Parathyroid adenoma (tissue), 2 donors: ENCODE measurements at regions not wholly inside any gene's neighbourhood (a gene's known extent, or its start where the extent isn't known, plus 50 kb on each side); places are given as distances from the start of the nearest gene placed in this dataset.
A peak's percentile ranks its signal among the peaks of the same experiment; 100 is the strongest.

ENCODE experiments used
- H2AFZ ChIP-seq: fragments of 300-600 bp; sonication (generic); one replicate; pipeline ENCODE4 v1.7.0; 2017; ENCODE audit warnings: antibody characterized with exemption, mild to moderate bottlenecking
- H3K27ac ChIP-seq: fragments of 300-600 bp; sonication (generic); one replicate; pipeline ENCODE4 v1.7.0; 2017
- H3K27me3 ChIP-seq: fragments of 300-600 bp; sonication (generic); one replicate; pipeline ENCODE4 v1.7.0; 2017; ENCODE audit warnings: low read length; ENCODE audit not compliant: control insufficient read depth, insufficient read depth
- H3K36me3 ChIP-seq: fragments of 300-600 bp; sonication (generic); one replicate; pipeline ENCODE4 v1.7.0; 2017; ENCODE audit warnings: low read length; ENCODE audit not compliant: control insufficient read depth, insufficient read depth
- H3K4me1 ChIP-seq: fragments of 300-600 bp; sonication (generic); one replicate; pipeline ENCODE4 v1.7.0; 2017; ENCODE audit warnings: control low read depth
- H3K4me2 ChIP-seq: fragments of 300-600 bp; sonication (generic); one replicate; pipeline ENCODE4 v1.7.0; 2017; ENCODE audit warnings: low read length
- H3K4me3 ChIP-seq: fragments of 300-600 bp; sonication (generic); one replicate; pipeline ENCODE4 v1.7.0; 2017; ENCODE audit warnings: low read depth, low read length
- H3K79me2 ChIP-seq: fragments of 300-600 bp; sonication (generic); one replicate; pipeline ENCODE4 v1.7.0; 2017; ENCODE audit warnings: control low read depth
- H3K9ac ChIP-seq: fragments of 300-600 bp; sonication (generic); one replicate; pipeline ENCODE4 v1.7.0; 2017; ENCODE audit warnings: mild to moderate bottlenecking
- H3K9me3 ChIP-seq: fragments of 300-600 bp; sonication (generic); one replicate; pipeline ENCODE4 v1.7.0; 2017; ENCODE audit warnings: low read length; ENCODE audit not compliant: control insufficient read depth
- CTCF ChIP-seq: fragments of 300-600 bp; sonication (generic); IDR thresholded peaks from one replicate; pipeline ENCODE4 v1.7.0; 2017; ENCODE audit warnings: antibody characterized with exemption, mild to moderate bottlenecking
- donor health status: primary hyperparathyroidism.

DNA sequence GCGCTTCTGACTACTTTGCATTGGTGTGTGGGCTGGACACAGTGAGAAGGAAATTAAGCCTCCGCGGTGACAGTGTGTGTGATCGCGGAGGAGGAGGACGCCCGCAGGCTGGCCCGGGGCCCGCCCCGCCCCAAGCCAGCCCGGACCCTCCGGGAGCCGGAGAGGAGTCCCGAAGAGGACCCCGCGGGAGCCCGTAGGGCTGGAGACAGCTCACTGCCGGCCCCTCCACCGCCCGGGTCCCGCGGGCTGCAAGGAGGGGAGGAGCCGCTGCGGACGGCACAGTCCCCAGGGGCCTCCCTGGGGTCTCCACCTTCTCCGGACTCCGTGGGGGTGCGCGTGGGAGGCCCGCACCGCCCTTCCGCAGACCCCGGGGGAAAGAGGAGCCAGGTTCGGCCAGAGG lies 146.4 kb upstream of the ERCC6L2 start:
- H2AFZ ChIP-seq, result no peak overlapping the region
- H3K4me3 ChIP-seq, result no peak overlapping the region
- no peaks in the 10 kb centered on the region for H3K4me1 ChIP-seq
- H3K9ac ChIP-seq, result no peak overlapping the region
- H3K4me2 ChIP-seq, result no peak overlapping the region
- H3K36me3 ChIP-seq, result no peaks in the 10 kb centered on the region
- no peak for TF ChIP-seq CTCF
- H3K9me3 ChIP-seq, result no peaks in the 10 kb centered on the region
- H3K79me2 ChIP-seq, result no peaks in the 10 kb centered on the region
- no peaks in the 10 kb centered on the region for H3K27me3 ChIP-seq
- H3K27ac ChIP-seq, result no peak overlapping the region

DNA sequence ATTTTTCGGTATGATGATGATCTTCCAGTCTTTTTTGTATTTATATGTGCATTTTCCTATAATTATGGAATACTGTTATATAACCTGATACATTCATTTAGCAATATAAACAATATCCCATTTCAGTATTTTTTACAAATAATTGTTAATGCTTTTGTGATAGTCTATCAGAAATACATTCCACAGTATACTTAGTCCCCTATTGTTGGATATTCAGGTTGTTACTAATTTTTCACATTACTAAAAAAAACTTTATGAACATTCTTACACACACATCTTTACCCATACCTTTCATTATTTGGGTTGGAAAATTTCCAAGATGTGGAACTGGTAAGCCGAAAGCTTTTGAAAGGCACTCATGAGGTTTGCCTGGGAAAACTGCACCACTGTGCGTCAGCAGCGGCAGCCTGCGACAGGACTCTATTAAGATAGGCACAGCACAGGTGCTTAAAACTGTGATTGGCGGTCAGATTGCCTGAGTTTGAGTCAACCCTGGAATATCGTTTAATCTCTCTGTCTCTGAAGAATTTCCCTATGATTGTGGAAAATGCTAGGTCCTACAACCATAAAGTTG lies 147.5 kb upstream of the ERCC6L2 start:
- H3K27me3 ChIP-seq, result no peaks in the 10 kb centered on the region
- no peak overlapping the region for H3K9ac ChIP-seq
- no peaks in the 10 kb centered on the region for H3K9me3 ChIP-seq
- no peak overlapping the region for H3K4me2 ChIP-seq
- H2AFZ ChIP-seq, result no peak overlapping the region
- no peaks in the 10 kb centered on the region for H3K79me2 ChIP-seq
- no peak overlapping the region for H3K27ac ChIP-seq
- TF ChIP-seq CTCF, result no peak
- H3K36me3 ChIP-seq, result no peaks in the 10 kb centered on the region
- H3K4me1 ChIP-seq, result no peaks in the 10 kb centered on the region
- H3K4me3 ChIP-seq, result no peak overlapping the region

GRCh38 chr9:95726756-95727155 lies 148.7 kb upstream of the ERCC6L2 start:
- no peaks in the 10 kb centered on the region for H3K9me3 ChIP-seq
- peak; percentile 56 for TF ChIP-seq CTCF

DNA sequence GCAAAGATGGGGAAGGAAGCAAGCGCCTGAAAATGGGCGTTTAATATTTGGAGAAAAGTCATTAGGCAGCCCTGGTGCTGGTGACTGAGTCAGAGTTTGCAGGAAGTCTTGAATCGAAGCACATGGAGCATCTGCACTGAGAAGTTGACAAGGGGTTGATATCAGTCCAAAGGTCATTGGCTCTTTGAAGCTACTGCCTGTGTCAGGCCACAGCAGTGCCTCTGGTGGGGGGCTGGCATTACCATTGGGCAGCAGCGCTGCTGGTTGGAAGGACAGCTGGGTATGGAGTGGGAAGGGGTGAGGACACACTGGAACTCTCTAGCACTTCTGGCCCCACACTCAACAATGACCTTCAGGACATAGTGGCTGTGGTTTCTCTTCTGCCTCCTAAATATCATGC lies 150.4 kb upstream of the ERCC6L2 start:
- H2AFZ ChIP-seq, result no peak overlapping the region
- no peak overlapping the region for H3K9ac ChIP-seq
- no peak overlapping the region for H3K4me2 ChIP-seq
- no peaks in the 10 kb centered on the region for H3K4me1 ChIP-seq
- H3K9me3 ChIP-seq, result no peaks in the 10 kb centered on the region
- no peak overlapping the region for H3K4me3 ChIP-seq
- H3K27ac ChIP-seq, result no peak overlapping the region
- TF ChIP-seq CTCF, result no peak
- no peaks in the 10 kb centered on the region for H3K79me2 ChIP-seq
- H3K36me3 ChIP-seq, result no peaks in the 10 kb centered on the region
- H3K27me3 ChIP-seq, result no peaks in the 10 kb centered on the region

More at GRCh38 chr9:95726756-95727155, 148.7 kb upstream of the ERCC6L2 start:
- H3K27me3 ChIP-seq, result no peaks in the 10 kb centered on the region
- no peak overlapping the region for H3K9ac ChIP-seq
- no peaks in the 10 kb centered on the region for H3K4me1 ChIP-seq
- H3K79me2 ChIP-seq, result no peaks in the 10 kb centered on the region
- no peak overlapping the region for H3K27ac ChIP-seq
- no peak overlapping the region for H2AFZ ChIP-seq
- no peaks in the 10 kb centered on the region for H3K36me3 ChIP-seq
- H3K4me2 ChIP-seq, result no peak overlapping the region
- H3K4me3 ChIP-seq, result no peak overlapping the region

GRCh38 chr9:95724253-95724991 lies 151.1 kb upstream of the ERCC6L2 start:
- Histone ChIP-seq H3K4me3 (no peak overlapping the region), H3K27ac (no peak overlapping the region), H2AFZ (no peak overlapping the region), H3K4me2 (no peak overlapping the region), H3K36me3 (no peaks in the 10 kb centered on the region), H3K27me3 (no peaks in the 10 kb centered on the region), H3K4me1 (no peaks in the 10 kb centered on the region), H3K9ac (no peak overlapping the region), H3K79me2 (no peaks in the 10 kb centered on the region), H3K9me3 (no peaks in the 10 kb centered on the region)
- no peak for TF ChIP-seq CTCF
